HG02884 (cell line): ENCODE measurements at regions not wholly inside any gene's neighbourhood (a gene's known extent, or its start where the extent isn't known, plus 50 kb on each side); places are given as distances from the start of the nearest gene placed in this dataset.
A peak's percentile ranks its signal among the peaks of the same experiment; 100 is the strongest.
"Not testable (repeated sequence)": the region's sequence is repeated elsewhere in the genome, so short reads cannot be mapped to it uniquely, and the experiment has no call there.

ENCODE experiments used
- ATAC-seq: cut with Tn5 transposase; IDR thresholded peaks from one replicate; pipeline ENCODE4 v1.9.1; 2021; ENCODE audit warnings: mild to moderate bottlenecking, moderate library complexity; ENCODE audit not compliant: unreplicated experiment

GRCh38 chr5:74501674-74502478, 138.7 kb downstream of the ENC1 start:
- no peak for ATAC-seq

GRCh38 chr5:74500110-74500917, 140.2 kb downstream of the ENC1 start:
- ATAC-seq, result no peak

GRCh38 chr5:74499256-74500050, 141.1 kb downstream of the ENC1 start:
- ATAC-seq, result no peak

- no peak for ATAC-seq
These were observed 142.8 kb downstream of the ENC1 start for GRCh38 chr5:74497706-74498105.

- no peak for ATAC-seq
These were observed 147.1 kb downstream of the ENC1 start for GRCh38 chr5:74493411-74493810.

- no peak for ATAC-seq
These were observed 148.3 kb downstream of the ENC1 start for GRCh38 chr5:74492230-74492629.

- ATAC-seq, result no peak
These were observed 148.9 kb downstream of the ENC1 start for GRCh38 chr5:74491586-74491985.

GRCh38 chr5:74490814-74491213, 149.7 kb downstream of the ENC1 start:
- peak; percentile 93 for ATAC-seq

- no peak for ATAC-seq
These were observed 157.5 kb downstream of the ENC1 start for GRCh38 chr5:74482990-74483389.

GRCh38 chr5:74482523-74482922, 158.0 kb downstream of the ENC1 start:
- ATAC-seq, result no peak

GRCh38 chr5:74481357-74481756, 159.2 kb downstream of the ENC1 start:
- ATAC-seq, result not testable (repeated sequence)

- no peak for ATAC-seq
These were observed 160.3 kb downstream of the ENC1 start for GRCh38 chr5:74480201-74480600.

- ATAC-seq, result no peak
These were observed 162.2 kb downstream of the ENC1 start for GRCh38 chr5:74478328-74478727.

GRCh38 chr5:74477761-74478160, 162.8 kb downstream of the ENC1 start:
- ATAC-seq, result no peak

- ATAC-seq, result no peak
These were observed 163.6 kb downstream of the ENC1 start for GRCh38 chr5:74476819-74477453.

GRCh38 chr5:74476046-74476818, 164.3 kb downstream of the ENC1 start:
- no peak for ATAC-seq

GRCh38 chr5:74471875-74472274, 168.7 kb downstream of the ENC1 start:
- ATAC-seq, result no peak

GRCh38 chr5:74469234-74469994, 171.1 kb downstream of the ENC1 start:
- ATAC-seq, result no peak

- no peak for ATAC-seq
These were observed 172.1 kb downstream of the ENC1 start for GRCh38 chr5:74468421-74468820.
